ENCODE measurements at regions not wholly inside any gene's neighbourhood (a gene's known extent, or its start where the extent isn't known, plus 50 kb on each side); places are given as distances from the start of the nearest gene placed in this dataset.
A peak's percentile ranks its signal among the peaks of the same experiment; 100 is the strongest.

- no peaks in the 10 kb centered on the region for H3K27me3 ChIP-seq (ENCODE audit: control insufficient read depth in 2 of 2, insufficient read depth in 2 of 2, low read length in 2 of 2)
- no peaks in the 10 kb centered on the region for H3K9me1 ChIP-seq (replicated peaks; ENCODE audit: control insufficient read depth, extremely low read depth, insufficient read depth, low read length)
- no peaks in the 10 kb centered on the region for H3K9me3 ChIP-seq (replicated peaks; ENCODE audit: control insufficient read depth, insufficient read depth, low read length)
- peak; percentile 43 for FAIRE-seq
- no peaks in the 10 kb centered on the region for H4K20me1 ChIP-seq (replicated peaks; ENCODE audit: control insufficient read depth, extremely low read depth, insufficient read depth, low read length)
- ChIA-PET POLR2A (interaction anchor here (1.0 to 1.1 kb wide), 5 partner anchors 18 to 163 kb away, joined by 3 read pairs; no protein-coding TSS in a partner anchor), CTCF (interaction anchor here (0.8 to 2.7 kb wide), 10 partner anchors 20 to 602 kb away, joined by 3 to 20 read pairs (median 5); no protein-coding TSS in a partner anchor)
- H3K4me2 ChIP-seq (ENCODE audit: insufficient read depth, low read length): peak overlapping the region; percentile 51
- H3K9ac ChIP-seq (replicated peaks; ENCODE audit: extremely low read depth, insufficient read depth, low read length): peak overlapping the region; percentile 12
- TF ChIP-seq POLR2A (IDR thresholded peaks at IDR 0.05; ENCODE audit: low read depth, low read length) (no peak), CTCF (IDR thresholded peaks at IDR 0.05; ENCODE audit: extremely low read depth in 1 of 2, insufficient read depth in 1 of 2, low read depth in 1 of 2, low read length in 2 of 2) (no peak), POLR2AphosphoS5 (IDR thresholded peaks at IDR 0.05; ENCODE audit: insufficient read depth, low read depth, low read length) (no peak), EZH2 (IDR thresholded peaks at IDR 0.05; ENCODE audit: borderline replicate concordance, low read depth, low read length, severe bottlenecking) (no peak), JUN (IDR thresholded peaks at IDR 0.05; ENCODE audit: borderline replicate concordance, insufficient read depth, insufficient read length, low read depth) (no peak), FOS (IDR thresholded peaks at IDR 0.05; ENCODE audit: borderline replicate concordance, insufficient read depth, low read length) (no peak), MYC (IDR thresholded peaks at IDR 0.05; ENCODE audit: low read depth, low read length) (no peak), GATA2 (IDR thresholded peaks at IDR 0.05; ENCODE audit: insufficient read depth, insufficient read length, low read depth, low read length) (no peak)
- TF ChIP-seq, protein P1, sequence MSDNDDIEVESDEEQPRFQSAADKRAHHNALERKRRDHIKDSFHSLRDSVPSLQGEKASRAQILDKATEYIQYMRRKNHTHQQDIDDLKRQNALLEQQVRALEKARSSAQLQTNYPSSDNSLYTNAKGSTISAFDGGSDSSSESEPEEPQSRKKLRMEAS (IDR thresholded peaks at IDR 0.05; ENCODE audit: insufficient read depth, insufficient read length): no peak
- H2AFZ ChIP-seq (ENCODE audit: low read depth, low read length): peak overlapping the region; percentile 4
- peaks cover 51% of the 10 kb centered on the region for H3K4me1 ChIP-seq (ENCODE audit: control insufficient read depth, extremely low read depth, insufficient read depth, low read length)
- no peaks in the 10 kb centered on the region for H3K36me3 ChIP-seq (ENCODE audit: control insufficient read depth in 2 of 2, extremely low read depth in 1 of 2, insufficient read depth in 2 of 2, low read length in 2 of 2)
- H3K79me2 ChIP-seq (ENCODE audit: control insufficient read depth, insufficient read depth, low read length): no peaks in the 10 kb centered on the region
- DNase-seq (ENCODE audit: low read depth, low spot score): no peak
- intact Hi-C loops (cut with micrococcal nuclease) (no loop called here), dilution Hi-C loops (cut with MboI; ENCODE audit: extremely low pct_ligation_motif_present, low sequenced_read_pairs) (no loop called here)
- no peak overlapping the region for H3K4me3 ChIP-seq (replicated peaks in 1 of 3; ENCODE audit: insufficient read depth in 1 of 3, low read depth in 1 of 3, low read length in 3 of 3)
- BruUV-seq (replicated peaks): no TSS peak
- H3K27ac ChIP-seq (ENCODE audit: insufficient read depth, low read depth, low read length): peak overlapping the region; percentile 72
Measured at GRCh38 chr2:42879121-42879705, 86.8 kb upstream of the HAAO start.

Measured in endothelial cell of umbilical vein (primary cell).